H9 (cell line): ENCODE measurements at regions not wholly inside any gene's neighbourhood (a gene's known extent, or its start where the extent isn't known, plus 50 kb on each side); places are given as distances from the start of the nearest gene placed in this dataset.

Experiments
- DNase-seq: peaks from one replicate; pipeline ENCODE4 v3.0.0-alpha.2; 2017
- H2AFZ ChIP-seq: one replicate; pipeline ENCODE4 v1.6.1; 2013; ENCODE audit warnings: mild to moderate bottlenecking, low read length, control low read depth, moderate library complexity
- H2AK5ac ChIP-seq: 2 replicates; pipeline ENCODE4 v1.6.1; 2013; ENCODE audit warnings: low read length, control low read depth, mixed read lengths; ENCODE audit not compliant: insufficient read length
- H2BK120ac ChIP-seq: one replicate; pipeline ENCODE4 v1.6.1; 2013; ENCODE audit warnings: low read depth, mild to moderate bottlenecking, low read length, control low read depth, inconsistent platforms; ENCODE audit not compliant: poor library complexity, severe bottlenecking
- H2BK12ac ChIP-seq: 2 replicates; pipeline ENCODE4 v1.6.1; 2013; ENCODE audit warnings: low read length, control low read depth, mixed read lengths, low read depth; ENCODE audit not compliant: insufficient read length
- H2BK15ac ChIP-seq: 2 replicates; pipeline ENCODE4 v1.6.1; 2013; ENCODE audit warnings: low read depth, low read length, control low read depth
- H2BK20ac ChIP-seq: one replicate; pipeline ENCODE4 v1.6.1; 2013; ENCODE audit warnings: low read depth, mild to moderate bottlenecking, low read length, control low read depth, inconsistent platforms; ENCODE audit not compliant: poor library complexity, severe bottlenecking
- H2BK5ac ChIP-seq: 2 replicates; pipeline ENCODE4 v1.6.1; 2013; ENCODE audit warnings: low read length, control low read depth, mixed read lengths; ENCODE audit not compliant: insufficient read length
- H3K14ac ChIP-seq: 2 replicates; pipeline ENCODE4 v1.6.1; 2013; ENCODE audit warnings: low read length, control low read depth; ENCODE audit not compliant: insufficient read depth
- H3K18ac ChIP-seq: 2 replicates; pipeline ENCODE4 v1.6.1; 2013; ENCODE audit warnings: low read depth, mild to moderate bottlenecking, mixed read lengths, low read length, control low read depth; ENCODE audit not compliant: insufficient read length
- H3K23ac ChIP-seq: 2 replicates; pipeline ENCODE4 v1.6.1; 2013; ENCODE audit warnings: low read length, control low read depth, mixed read lengths, low read depth; ENCODE audit not compliant: insufficient read length
- H3K23me2 ChIP-seq: 2 replicates; pipeline ENCODE4 v1.6.1; 2013; ENCODE audit warnings: low read depth, mild to moderate bottlenecking, mixed read lengths, low read length, control low read depth; ENCODE audit not compliant: insufficient read length, poor library complexity, severe bottlenecking
- H3K27ac ChIP-seq: 2 replicates; pipeline ENCODE4 v1.5.1; 2013; ENCODE audit warnings: low read length, control low read depth, mixed read lengths, low read depth; ENCODE audit not compliant: insufficient read length
- H3K27me3 ChIP-seq: 2 replicates; pipeline ENCODE4 v1.6.1; 2013; ENCODE audit warnings: low read length, control low read depth, inconsistent platforms; ENCODE audit not compliant: insufficient read depth
- H3K4ac ChIP-seq: 2 replicates; pipeline ENCODE4 v1.6.1; 2013; ENCODE audit warnings: low read depth, mild to moderate bottlenecking, control low read depth, inconsistent platforms, low read length, moderate library complexity
- H3K4me1 ChIP-seq: 2 replicates; pipeline ENCODE4 v1.6.1; 2013; ENCODE audit warnings: low read length, control low read depth, inconsistent platforms; ENCODE audit not compliant: insufficient read depth
- H3K4me2 ChIP-seq: 2 replicates; pipeline ENCODE4 v1.6.1; 2013; ENCODE audit warnings: low read length, control low read depth, mixed read lengths; ENCODE audit not compliant: insufficient read length, insufficient read depth
- H3K56ac ChIP-seq: 2 replicates; pipeline ENCODE4 v1.6.1; 2013; ENCODE audit warnings: low read depth, mild to moderate bottlenecking, mixed read lengths, low read length, control low read depth; ENCODE audit not compliant: insufficient read length
- H3K79me1 ChIP-seq: 2 replicates; pipeline ENCODE4 v1.6.1; 2013; ENCODE audit warnings: low read depth, mild to moderate bottlenecking, moderate library complexity, low read length, control low read depth, inconsistent platforms; ENCODE audit not compliant: insufficient read depth, poor library complexity, severe bottlenecking
- H3K79me2 ChIP-seq: 2 replicates; pipeline ENCODE4 v1.6.1; 2013; ENCODE audit warnings: low read length, control low read depth, inconsistent platforms; ENCODE audit not compliant: insufficient read depth
- H3K9ac ChIP-seq: 2 replicates; pipeline ENCODE4 v1.6.1; 2013; ENCODE audit warnings: low read length, control low read depth, mixed read lengths; ENCODE audit not compliant: insufficient read length; ENCODE audit errors: extremely low read depth
- H3K9me3 ChIP-seq: one replicate; pipeline ENCODE4 v1.6.1; 2013; ENCODE audit warnings: low read depth, low read length, inconsistent platforms; ENCODE audit not compliant: control insufficient read depth
- H3T11ph ChIP-seq: one replicate; pipeline ENCODE4 v1.6.1; 2013; ENCODE audit warnings: mild to moderate bottlenecking, low read length, control low read depth, inconsistent platforms
- H4K20me1 ChIP-seq: one replicate; pipeline ENCODE4 v1.6.1; 2013; ENCODE audit not compliant: control insufficient read depth, insufficient read length, insufficient read depth
- H4K5ac ChIP-seq: 2 replicates; pipeline ENCODE4 v1.6.1; 2013; ENCODE audit warnings: low read depth, mild to moderate bottlenecking, mixed read lengths, low read length, control low read depth; ENCODE audit not compliant: insufficient read length
- H4K8ac ChIP-seq: replicated peaks from 2 replicates; pipeline ENCODE4 v1.6.1; 2013; ENCODE audit warnings: low read length, control low read depth, mixed read lengths, low read depth; ENCODE audit not compliant: insufficient read length
- H4K91ac ChIP-seq: 2 replicates; pipeline ENCODE4 v1.6.1; 2013; ENCODE audit warnings: low read depth, mild to moderate bottlenecking, moderate library complexity, mixed read lengths, low read length, control low read depth; ENCODE audit not compliant: insufficient read length
- H3K27ac Mint-ChIP-seq, 3 experiments: 2 replicates in 2 of 3; 3 replicates in 1 of 3; pipeline ENCODE4 v1.8.0; 2020 to 2021; ENCODE audit warnings: mixed read lengths in 3 of 3, mild to moderate bottlenecking in 1 of 3, moderate library complexity in 1 of 3
- H3K27me3 Mint-ChIP-seq: 2 replicates; pipeline ENCODE4 v1.8.0; 2021; ENCODE audit warnings: low read depth, mild to moderate bottlenecking, moderate library complexity, mixed read lengths
- H3K36me3 Mint-ChIP-seq, 3 experiments: 2 replicates in 2 of 3; 3 replicates in 1 of 3; pipeline ENCODE4 v1.8.0; 2020 to 2021; ENCODE audit warnings: low read depth in 3 of 3, mixed read lengths in 3 of 3; ENCODE audit not compliant: insufficient read depth in 1 of 3
- H3K4me1 Mint-ChIP-seq, 2 experiments: 2 replicates each; pipeline ENCODE4 v1.8.0; 2020; ENCODE audit warnings: mixed read lengths in 2 of 2
- H3K4me3 Mint-ChIP-seq, 2 experiments: 2 replicates in 1 of 2; 3 replicates in 1 of 2; pipeline ENCODE4 v1.8.0; 2020 to 2021; ENCODE audit warnings: mild to moderate bottlenecking in 2 of 2, mixed read lengths in 2 of 2, moderate library complexity in 1 of 2
- H3K9me3 Mint-ChIP-seq, 2 experiments: 2 replicates in 1 of 2; 3 replicates in 1 of 2; pipeline ENCODE4 v1.8.0; 2020; ENCODE audit warnings: mild to moderate bottlenecking in 2 of 2, mixed read lengths in 2 of 2, moderate library complexity in 1 of 2
- WGBS: extraction: QIAGEN DNeasy Blood & Tissue Kit; methylation state at CpG from one replicate; pipeline ENCODE4 v1.1.7; 2013; ENCODE audit warnings: missing lambda C conversion rate, low lambda C conversion rate, mixed read lengths; ENCODE audit not compliant: insufficient read length; ENCODE audit errors: extremely low coverage; 5-methylcytosine and 5-hydroxymethylcytosine counted together
- TF ChIP-seq, protein P1 (sequence below): fragments of 200-600 bp; sonication (generic); conservative IDR thresholded peaks from 3 replicates; pipeline ENCODE4 v1.8.0; 2021; ENCODE audit warnings: antibody characterized with exemption, mild to moderate bottlenecking

DNA sequence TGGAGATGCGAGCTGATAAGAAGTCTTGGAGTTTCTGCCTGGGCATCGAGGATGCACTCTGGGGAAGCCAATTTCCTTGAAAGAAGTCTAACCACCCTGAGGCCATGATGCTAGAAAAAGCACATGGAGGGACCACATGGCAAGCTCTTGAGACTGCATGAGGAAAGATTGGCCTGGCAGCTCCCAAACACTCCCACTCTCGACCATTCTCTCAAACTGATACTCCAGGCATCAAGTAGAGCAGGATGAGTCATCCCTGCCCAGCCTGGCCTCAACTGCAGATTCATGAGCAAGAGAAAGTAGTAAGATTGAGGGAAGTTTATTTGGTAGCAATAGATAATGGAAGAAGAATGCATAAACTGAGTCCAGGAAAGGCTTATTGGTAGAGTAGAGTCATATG is 194.3 kb downstream of the KIF18A start:
- Histone ChIP-seq H2AK5ac (no peak overlapping the region), H3T11ph (no peak overlapping the region), H4K20me1 (no peaks in the 10 kb centered on the region), H3K9me3 (no peaks in the 10 kb centered on the region), H3K23ac (no peak overlapping the region), H3K56ac (no peak overlapping the region), H3K79me2 (no peaks in the 10 kb centered on the region), H3K27ac (no peak overlapping the region), H2BK20ac (no peak overlapping the region), H3K27me3 (no peaks in the 10 kb centered on the region), H3K18ac (no peak overlapping the region), H3K4me2 (no peak overlapping the region), H3K4me1 (no peaks in the 10 kb centered on the region), H4K91ac (no peak overlapping the region), H2AFZ (no peak overlapping the region), H3K9ac (no peak overlapping the region), H2BK15ac (no peak overlapping the region), H3K23me2 (no peaks in the 10 kb centered on the region), H4K5ac (no peak overlapping the region), H3K79me1 (no peaks in the 10 kb centered on the region), H2BK120ac (no peak overlapping the region), H4K8ac (no peak overlapping the region), H3K4ac (no peak overlapping the region), H2BK12ac (no peak overlapping the region), H2BK5ac (no peak overlapping the region), H3K14ac (no peak overlapping the region)
- peaks cover 3 to 18% of the 10 kb centered on the region in 2 experiments for H3K4me1 Mint-ChIP-seq
- H3K27ac Mint-ChIP-seq, result no peak overlapping the region
- DNase-seq, result no peak
- TF ChIP-seq, protein P1, sequence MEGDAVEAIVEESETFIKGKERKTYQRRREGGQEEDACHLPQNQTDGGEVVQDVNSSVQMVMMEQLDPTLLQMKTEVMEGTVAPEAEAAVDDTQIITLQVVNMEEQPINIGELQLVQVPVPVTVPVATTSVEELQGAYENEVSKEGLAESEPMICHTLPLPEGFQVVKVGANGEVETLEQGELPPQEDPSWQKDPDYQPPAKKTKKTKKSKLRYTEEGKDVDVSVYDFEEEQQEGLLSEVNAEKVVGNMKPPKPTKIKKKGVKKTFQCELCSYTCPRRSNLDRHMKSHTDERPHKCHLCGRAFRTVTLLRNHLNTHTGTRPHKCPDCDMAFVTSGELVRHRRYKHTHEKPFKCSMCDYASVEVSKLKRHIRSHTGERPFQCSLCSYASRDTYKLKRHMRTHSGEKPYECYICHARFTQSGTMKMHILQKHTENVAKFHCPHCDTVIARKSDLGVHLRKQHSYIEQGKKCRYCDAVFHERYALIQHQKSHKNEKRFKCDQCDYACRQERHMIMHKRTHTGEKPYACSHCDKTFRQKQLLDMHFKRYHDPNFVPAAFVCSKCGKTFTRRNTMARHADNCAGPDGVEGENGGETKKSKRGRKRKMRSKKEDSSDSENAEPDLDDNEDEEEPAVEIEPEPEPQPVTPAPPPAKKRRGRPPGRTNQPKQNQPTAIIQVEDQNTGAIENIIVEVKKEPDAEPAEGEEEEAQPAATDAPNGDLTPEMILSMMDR, result no peak
- no peaks in the 10 kb centered on the region for H3K9me3 Mint-ChIP-seq
- WGBS, result no CpG with 5 or more reads among the region's 3 CpGs
- peaks cover 3% of the 10 kb centered on the region; the same call in 1 of the 2 replicates for H3K27me3 Mint-ChIP-seq
- H3K36me3 Mint-ChIP-seq, result no peaks in the 10 kb centered on the region
- H3K4me3 Mint-ChIP-seq, result no peak overlapping the region
